Stomach (tissue), 4 donors: ENCODE measurements at regions not wholly inside any gene's neighbourhood (a gene's known extent, or its start where the extent isn't known, plus 50 kb on each side); places are given as distances from the start of the nearest gene placed in this dataset.

Experiments
- CTCF ChIP-seq, 7 experiments: fragments of 450-650 bp in 4 of 7; fragments of 200-600 bp in 3 of 7; sonication (generic) in 3 of 7; IDR thresholded peaks; one replicate each; pipeline ENCODE4 v1.5.1; 2016 to 2019; ENCODE audit warnings: antibody characterized with exemption in 7 of 7, control low read depth in 2 of 7, mild to moderate bottlenecking in 1 of 7
- POLR2A ChIP-seq, 4 donors: fragments of 450-650 bp; IDR thresholded peaks; one replicate each; pipeline ENCODE4 v1.6.1; 2016; ENCODE audit warnings: antibody characterized with exemption in 4 of 4, control low read depth in 2 of 4, mild to moderate bottlenecking in 1 of 4, moderate library complexity in 1 of 4
- POLR2AphosphoS5 ChIP-seq, 3 donors: sonication (generic); formaldehyde crosslinking; IDR thresholded peaks; one replicate each; pipeline ENCODE4 v1.6.1; 2016; ENCODE audit warnings: antibody characterized with exemption in 3 of 3

DNA sequence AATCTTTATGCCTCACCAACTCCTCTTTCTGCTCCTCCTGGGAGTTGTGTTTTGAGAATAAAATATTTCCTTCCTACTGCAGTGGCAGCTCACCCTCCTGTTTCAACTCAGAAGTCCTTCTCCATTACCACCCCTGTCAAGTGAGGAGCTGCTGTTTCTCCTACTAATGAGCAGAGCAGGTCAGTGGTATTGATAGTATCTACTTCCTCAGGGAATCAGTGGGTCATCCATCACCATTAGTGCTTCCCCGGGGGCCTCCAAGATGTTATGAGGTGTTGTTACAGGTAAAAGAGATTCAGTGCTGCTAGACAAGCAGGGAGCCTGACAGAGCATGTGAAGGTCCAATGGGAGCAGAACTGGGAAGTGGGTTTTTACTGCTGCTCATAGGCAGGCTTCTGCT, 795.2 kb downstream of the REEP3 start:
- TF ChIP-seq CTCF (IDR thresholded peaks at IDR 0.05) (no peak), POLR2AphosphoS5 (IDR thresholded peaks at IDR 0.05) (no peak), POLR2A (IDR thresholded peaks at IDR 0.05) (no peak)
